KMS-11 (cell line): ENCODE measurements at regions not wholly inside any gene's neighbourhood (a gene's known extent, or its start where the extent isn't known, plus 50 kb on each side); places are given as distances from the start of the nearest gene placed in this dataset.

Source experiments
- H2AFZ ChIP-seq: fragments of 200-600 bp; sonication (generic); 2 replicates; pipeline ENCODE4 v1.6.1; 2016; ENCODE audit warnings: antibody characterized with exemption, mixed run types, low read depth
- H3K27ac ChIP-seq: fragments of 200-600 bp; sonication (generic); 2 replicates; pipeline ENCODE4 v1.6.1; 2016; ENCODE audit warnings: mild to moderate bottlenecking, mixed run types
- H3K27me3 ChIP-seq: fragments of 200-600 bp; sonication (generic); 2 replicates; pipeline ENCODE4 v1.6.1; 2017; ENCODE audit warnings: mild to moderate bottlenecking, low read depth, mixed run types, moderate library complexity; ENCODE audit not compliant: insufficient read depth
- H3K36me3 ChIP-seq: fragments of 200-600 bp; sonication (generic); 2 replicates; pipeline ENCODE4 v1.6.1; 2017; ENCODE audit warnings: mild to moderate bottlenecking, mixed run types; ENCODE audit not compliant: insufficient read depth
- H3K4me1 ChIP-seq: fragments of 200-600 bp; sonication (generic); 2 replicates; pipeline ENCODE4 v1.6.1; 2016; ENCODE audit warnings: mild to moderate bottlenecking, low read depth, mixed run types; ENCODE audit not compliant: poor library complexity, severe bottlenecking
- H3K4me2 ChIP-seq: fragments of 200-600 bp; sonication (generic); 2 replicates; pipeline ENCODE4 v1.7.0; 2016; ENCODE audit warnings: mild to moderate bottlenecking, mixed run types
- H3K4me3 ChIP-seq: fragments of 200-600 bp; sonication (generic); IDR thresholded peaks from 2 replicates; pipeline ENCODE4 v1.6.1; 2017; ENCODE audit warnings: low read depth, low read length, mixed read lengths; ENCODE audit not compliant: insufficient read depth
- H3K79me2 ChIP-seq: fragments of 200-600 bp; sonication (generic); 2 replicates; pipeline ENCODE4 v1.6.1; 2016; ENCODE audit warnings: low read depth, mixed run types; ENCODE audit not compliant: insufficient read depth
- H3K9ac ChIP-seq: fragments of 200-600 bp; sonication (generic); 2 replicates; pipeline ENCODE4 v1.6.1; 2016; ENCODE audit warnings: mild to moderate bottlenecking, mixed run types
- H4K20me1 ChIP-seq: fragments of 200-600 bp; sonication (generic); 2 replicates; pipeline ENCODE4 v1.6.1; 2016; ENCODE audit warnings: mild to moderate bottlenecking, mixed run types; ENCODE audit not compliant: insufficient read depth
- TF ChIP-seq, protein P1 (sequence below): fragments of 200-600 bp; sonication (generic); conservative IDR thresholded peaks from 2 replicates; pipeline ENCODE4 v1.6.1; 2017; ENCODE audit warnings: low read depth, mild to moderate bottlenecking, antibody characterized with exemption, low read length, moderate library complexity, mixed read lengths

DNA sequence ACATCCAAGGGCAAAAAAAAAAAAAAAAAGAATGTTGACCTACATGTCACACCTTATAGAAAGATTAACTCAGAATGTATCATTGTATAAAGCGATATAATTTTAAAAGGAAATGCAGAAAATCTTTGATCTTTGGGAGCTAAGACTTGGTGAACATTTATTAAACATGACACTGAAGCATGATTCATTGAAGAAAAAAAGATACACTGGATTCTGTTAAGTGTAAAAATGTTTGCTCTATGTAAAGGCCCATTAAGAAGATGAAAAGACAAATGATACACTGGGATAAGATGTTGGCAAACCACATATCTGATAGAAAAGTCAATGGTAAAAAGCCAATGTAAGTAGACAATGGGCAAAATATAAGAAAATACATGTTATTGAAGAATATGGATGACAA lies 1131.0 kb downstream of the AACS start:
- no peaks in the 10 kb centered on the region for H3K4me1 ChIP-seq
- no peaks in the 10 kb centered on the region for H3K36me3 ChIP-seq
- TF ChIP-seq, protein P1, sequence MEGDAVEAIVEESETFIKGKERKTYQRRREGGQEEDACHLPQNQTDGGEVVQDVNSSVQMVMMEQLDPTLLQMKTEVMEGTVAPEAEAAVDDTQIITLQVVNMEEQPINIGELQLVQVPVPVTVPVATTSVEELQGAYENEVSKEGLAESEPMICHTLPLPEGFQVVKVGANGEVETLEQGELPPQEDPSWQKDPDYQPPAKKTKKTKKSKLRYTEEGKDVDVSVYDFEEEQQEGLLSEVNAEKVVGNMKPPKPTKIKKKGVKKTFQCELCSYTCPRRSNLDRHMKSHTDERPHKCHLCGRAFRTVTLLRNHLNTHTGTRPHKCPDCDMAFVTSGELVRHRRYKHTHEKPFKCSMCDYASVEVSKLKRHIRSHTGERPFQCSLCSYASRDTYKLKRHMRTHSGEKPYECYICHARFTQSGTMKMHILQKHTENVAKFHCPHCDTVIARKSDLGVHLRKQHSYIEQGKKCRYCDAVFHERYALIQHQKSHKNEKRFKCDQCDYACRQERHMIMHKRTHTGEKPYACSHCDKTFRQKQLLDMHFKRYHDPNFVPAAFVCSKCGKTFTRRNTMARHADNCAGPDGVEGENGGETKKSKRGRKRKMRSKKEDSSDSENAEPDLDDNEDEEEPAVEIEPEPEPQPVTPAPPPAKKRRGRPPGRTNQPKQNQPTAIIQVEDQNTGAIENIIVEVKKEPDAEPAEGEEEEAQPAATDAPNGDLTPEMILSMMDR: no peak
- no peaks in the 10 kb centered on the region for H3K27me3 ChIP-seq
- H3K4me2 ChIP-seq: no peak overlapping the region
- H3K27ac ChIP-seq: no peak overlapping the region
- no peaks in the 10 kb centered on the region for H3K79me2 ChIP-seq
- no peak overlapping the region for H3K9ac ChIP-seq
- no peak overlapping the region for H2AFZ ChIP-seq
- H3K4me3 ChIP-seq: no peak overlapping the region
- no peaks in the 10 kb centered on the region for H4K20me1 ChIP-seq

DNA sequence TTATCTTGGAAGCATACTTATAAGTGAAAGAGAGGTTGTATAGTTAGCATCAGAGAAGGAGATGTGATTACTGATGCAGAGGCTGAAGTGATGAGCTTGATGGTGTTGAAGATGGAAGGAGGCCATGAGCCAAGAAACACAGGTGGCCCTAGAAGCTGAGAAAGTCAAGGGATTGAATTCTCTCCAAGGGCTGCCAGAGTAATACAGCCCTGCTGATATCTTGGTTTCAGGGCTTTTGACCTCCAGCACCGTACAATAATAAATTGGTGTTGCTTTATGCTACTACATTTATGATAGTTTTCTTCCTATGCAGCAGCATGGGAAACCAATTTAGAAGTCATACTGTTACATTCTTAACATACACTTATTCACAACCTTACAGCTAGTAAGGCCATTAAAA lies 1133.3 kb downstream of the AACS start:
- Histone ChIP-seq H3K27me3 (no peaks in the 10 kb centered on the region), H3K79me2 (no peaks in the 10 kb centered on the region), H3K36me3 (no peaks in the 10 kb centered on the region), H3K4me3 (no peak overlapping the region), H2AFZ (no peak overlapping the region), H3K9ac (no peak overlapping the region), H3K4me1 (no peaks in the 10 kb centered on the region), H4K20me1 (no peaks in the 10 kb centered on the region), H3K27ac (no peak overlapping the region), H3K4me2 (no peak overlapping the region)
- TF ChIP-seq, protein P1: no peak

DNA sequence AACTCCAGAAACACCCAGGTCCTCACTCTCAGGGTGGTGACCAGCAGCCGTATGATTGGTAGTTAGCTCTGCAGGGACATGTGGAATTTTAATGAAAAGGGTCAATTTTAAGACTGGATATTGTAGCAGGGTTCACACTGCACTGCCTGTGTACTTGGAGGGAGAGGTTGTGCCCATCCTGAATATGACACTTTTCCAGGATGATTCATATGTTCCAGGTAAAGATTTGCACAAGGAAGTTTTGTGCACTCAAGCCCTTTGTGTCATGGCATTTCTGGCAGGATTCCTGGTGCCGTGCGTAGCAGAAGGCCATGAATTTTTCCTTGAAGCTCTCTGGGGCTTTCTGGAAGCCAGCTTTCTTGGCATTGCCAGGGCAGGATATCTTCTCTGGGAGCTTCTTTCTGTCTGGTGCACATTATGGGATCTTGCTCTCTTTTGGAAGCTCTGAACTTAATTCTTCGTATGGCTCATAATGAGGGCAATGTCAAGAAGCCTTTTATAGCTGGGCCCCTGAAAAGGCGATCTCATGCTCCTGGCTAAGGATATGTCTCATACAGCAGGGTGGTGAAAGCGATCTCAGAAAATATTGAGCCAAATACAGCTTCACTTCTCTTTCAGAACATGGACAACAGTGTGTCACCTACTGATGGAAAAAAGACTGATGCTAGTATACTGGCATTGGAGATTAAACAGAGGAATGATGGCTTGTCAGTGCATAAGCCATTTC lies 1133.9 kb downstream of the AACS start:
- H3K27me3 ChIP-seq: no peaks in the 10 kb centered on the region
- H3K27ac ChIP-seq: no peak overlapping the region
- H3K4me3 ChIP-seq: no peak overlapping the region
- no peaks in the 10 kb centered on the region for H3K36me3 ChIP-seq
- H3K4me1 ChIP-seq: no peaks in the 10 kb centered on the region
- TF ChIP-seq, protein P1: no peak
- no peak overlapping the region for H2AFZ ChIP-seq
- no peak overlapping the region for H3K9ac ChIP-seq
- no peak overlapping the region for H3K4me2 ChIP-seq
- H4K20me1 ChIP-seq: no peaks in the 10 kb centered on the region
- no peaks in the 10 kb centered on the region for H3K79me2 ChIP-seq

DNA sequence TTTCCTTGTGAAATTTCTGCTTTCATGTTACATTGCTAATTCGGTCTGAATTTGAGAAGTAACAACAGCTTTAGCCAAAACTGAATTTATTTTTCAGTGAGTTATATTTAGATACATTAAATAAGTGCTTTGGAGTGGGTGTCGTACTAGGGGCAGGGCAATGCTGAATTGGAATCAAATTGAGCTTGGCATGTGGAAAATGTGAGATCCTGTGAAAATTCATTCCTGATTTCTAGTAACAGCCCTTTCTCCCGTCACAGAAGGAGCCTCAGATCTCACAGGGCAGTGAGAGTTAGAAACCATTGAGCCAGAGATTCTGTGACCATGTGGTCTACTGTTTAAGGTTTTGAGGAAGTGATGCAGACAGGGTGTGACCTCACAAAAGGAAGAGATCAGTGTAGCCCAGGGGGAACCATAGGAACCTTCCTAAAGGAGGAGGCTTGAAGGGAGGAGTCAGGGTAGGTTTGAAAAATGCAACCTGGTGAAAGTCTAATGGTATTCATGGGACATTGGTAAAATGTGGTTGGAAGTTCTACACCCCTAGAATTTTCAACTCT lies 1136.8 kb downstream of the AACS start:
- TF ChIP-seq, protein P1: no peak
- no peaks in the 10 kb centered on the region for H3K4me1 ChIP-seq
- no peak overlapping the region for H3K27ac ChIP-seq
- no peak overlapping the region for H2AFZ ChIP-seq
- H3K36me3 ChIP-seq: no peaks in the 10 kb centered on the region
- no peaks in the 10 kb centered on the region for H3K27me3 ChIP-seq
- H3K4me2 ChIP-seq: no peak overlapping the region
- H4K20me1 ChIP-seq: no peaks in the 10 kb centered on the region
- no peaks in the 10 kb centered on the region for H3K79me2 ChIP-seq
- no peak overlapping the region for H3K4me3 ChIP-seq
- no peak overlapping the region for H3K9ac ChIP-seq
